ENCODE measurements at regions not wholly inside any gene's neighbourhood (a gene's known extent, or its start where the extent isn't known, plus 50 kb on each side); places are given as distances from the start of the nearest gene placed in this dataset.

GRCh38 chr3:124411728-124412127 is 318.5 kb upstream of the UMPS start:
- TF ChIP-seq, protein P1, sequence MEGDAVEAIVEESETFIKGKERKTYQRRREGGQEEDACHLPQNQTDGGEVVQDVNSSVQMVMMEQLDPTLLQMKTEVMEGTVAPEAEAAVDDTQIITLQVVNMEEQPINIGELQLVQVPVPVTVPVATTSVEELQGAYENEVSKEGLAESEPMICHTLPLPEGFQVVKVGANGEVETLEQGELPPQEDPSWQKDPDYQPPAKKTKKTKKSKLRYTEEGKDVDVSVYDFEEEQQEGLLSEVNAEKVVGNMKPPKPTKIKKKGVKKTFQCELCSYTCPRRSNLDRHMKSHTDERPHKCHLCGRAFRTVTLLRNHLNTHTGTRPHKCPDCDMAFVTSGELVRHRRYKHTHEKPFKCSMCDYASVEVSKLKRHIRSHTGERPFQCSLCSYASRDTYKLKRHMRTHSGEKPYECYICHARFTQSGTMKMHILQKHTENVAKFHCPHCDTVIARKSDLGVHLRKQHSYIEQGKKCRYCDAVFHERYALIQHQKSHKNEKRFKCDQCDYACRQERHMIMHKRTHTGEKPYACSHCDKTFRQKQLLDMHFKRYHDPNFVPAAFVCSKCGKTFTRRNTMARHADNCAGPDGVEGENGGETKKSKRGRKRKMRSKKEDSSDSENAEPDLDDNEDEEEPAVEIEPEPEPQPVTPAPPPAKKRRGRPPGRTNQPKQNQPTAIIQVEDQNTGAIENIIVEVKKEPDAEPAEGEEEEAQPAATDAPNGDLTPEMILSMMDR (IDR thresholded peaks at IDR 0.05) = no peak
- no peak for TF ChIP-seq POLR2A (IDR thresholded peaks at IDR 0.05)
